Mesendoderm (in vitro differentiated cells): ENCODE measurements at regions not wholly inside any gene's neighbourhood (a gene's known extent, or its start where the extent isn't known, plus 50 kb on each side); places are given as distances from the start of the nearest gene placed in this dataset.

Experiments used
- DNase-seq: peaks from one replicate; pipeline ENCODE4 v3.0.0; 2013
- H2AK5ac ChIP-seq: 2 replicates; pipeline ENCODE4 v1.6.1; 2013; ENCODE audit warnings: low read length, inconsistent platforms
- H2BK120ac ChIP-seq: 2 replicates; pipeline ENCODE4 v1.6.1; 2013; ENCODE audit warnings: low read depth, mild to moderate bottlenecking, low read length, moderate library complexity, mixed read lengths
- H2BK15ac ChIP-seq: replicated peaks from 2 replicates; pipeline ENCODE4 v1.6.1; 2013; ENCODE audit warnings: low read depth, mild to moderate bottlenecking, moderate library complexity
- H2BK5ac ChIP-seq: 2 replicates; pipeline ENCODE4 v1.6.1; 2013; ENCODE audit warnings: low read length, inconsistent platforms
- H3K18ac ChIP-seq: 2 replicates; pipeline ENCODE4 v1.6.1; 2013; ENCODE audit warnings: mild to moderate bottlenecking, low read length, mixed read lengths
- H3K23ac ChIP-seq: one replicate; pipeline ENCODE4 v1.6.1; 2013; ENCODE audit warnings: low read length
- H3K27ac ChIP-seq: 2 replicates; pipeline ENCODE4 v1.5.1; 2013; ENCODE audit warnings: low read depth, mild to moderate bottlenecking, inconsistent platforms, low read length, moderate library complexity
- H3K27me3 ChIP-seq: 2 replicates; pipeline ENCODE4 v1.6.1; 2013; ENCODE audit warnings: low read length, control low read depth, mild to moderate bottlenecking, inconsistent platforms; ENCODE audit not compliant: insufficient read depth, poor library complexity
- H3K36me3 ChIP-seq: 2 replicates; pipeline ENCODE4 v1.6.1; 2013; ENCODE audit warnings: low read length, inconsistent platforms; ENCODE audit not compliant: control insufficient read depth, insufficient read depth
- H3K4ac ChIP-seq: one replicate; pipeline ENCODE4 v1.6.1; 2013; ENCODE audit warnings: low read depth, mild to moderate bottlenecking, low read length, moderate library complexity
- H3K4me1 ChIP-seq: 2 replicates; pipeline ENCODE4 v1.6.1; 2013; ENCODE audit warnings: low read depth, low read length, inconsistent platforms; ENCODE audit not compliant: control insufficient read depth
- H3K4me2 ChIP-seq: 2 replicates; pipeline ENCODE4 v1.6.1; 2013; ENCODE audit warnings: low read length
- H3K4me3 ChIP-seq: 2 replicates; pipeline ENCODE4 v1.5.1; 2013; ENCODE audit warnings: mild to moderate bottlenecking, low read length
- H3K56ac ChIP-seq: one replicate; pipeline ENCODE4 v1.6.1; 2013; ENCODE audit warnings: low read length
- H3K79me1 ChIP-seq: 2 replicates; pipeline ENCODE4 v1.6.1; 2013; ENCODE audit warnings: low read length, inconsistent platforms
- H3K79me2 ChIP-seq: 2 replicates; pipeline ENCODE4 v1.6.1; 2013; ENCODE audit warnings: mild to moderate bottlenecking, low read length; ENCODE audit not compliant: control insufficient read depth, insufficient read depth
- H3K9ac ChIP-seq: 2 replicates; pipeline ENCODE4 v1.6.1; 2013; ENCODE audit warnings: low read length, inconsistent platforms
- H4K5ac ChIP-seq: one replicate; pipeline ENCODE4 v1.6.1; 2013; ENCODE audit warnings: low read length
- H4K8ac ChIP-seq: one replicate; pipeline ENCODE4 v1.6.1; 2013; ENCODE audit warnings: low read depth, mild to moderate bottlenecking, control low read depth, low read length, moderate library complexity
- WGBS: extraction: QIAGEN DNeasy Blood & Tissue Kit; methylation state at CpG from one replicate; pipeline ENCODE4 v1.1.7; 2013; ENCODE audit warnings: low lambda C conversion rate, missing lambda C conversion rate; ENCODE audit not compliant: insufficient coverage; ENCODE audit errors: extremely low coverage; 5-methylcytosine and 5-hydroxymethylcytosine counted together

GRCh38 chr15:39025881-39026280 lies 461.3 kb upstream of the RASGRP1 start:
- Histone ChIP-seq H4K8ac (no peak overlapping the region), H2BK120ac (no peak overlapping the region), H2BK5ac (no peak overlapping the region), H3K9ac (no peak overlapping the region), H4K5ac (no peak overlapping the region), H3K4me2 (no peak overlapping the region), H3K79me1 (no peaks in the 10 kb centered on the region), H3K36me3 (no peaks in the 10 kb centered on the region), H3K27ac (no peak overlapping the region), H3K4me3 (no peak overlapping the region), H3K27me3 (no peaks in the 10 kb centered on the region), H2BK15ac (no peak overlapping the region), H3K56ac (no peak overlapping the region), H3K23ac (no peak overlapping the region), H3K4ac (no peak overlapping the region), H3K4me1 (no peaks in the 10 kb centered on the region), H2AK5ac (no peak overlapping the region), H3K79me2 (no peaks in the 10 kb centered on the region), H3K18ac (no peak overlapping the region)
- WGBS = no CpG with 5 or more reads among the region's 1 CpG
- DNase-seq = no peak

- Histone ChIP-seq H2BK15ac (no peak overlapping the region), H3K36me3 (no peaks in the 10 kb centered on the region), H3K4ac (no peak overlapping the region), H3K56ac (no peak overlapping the region), H4K8ac (no peak overlapping the region), H2BK120ac (no peak overlapping the region), H4K5ac (no peak overlapping the region), H3K4me2 (no peak overlapping the region), H3K27ac (no peak overlapping the region), H3K27me3 (no peaks in the 10 kb centered on the region), H3K79me1 (no peaks in the 10 kb centered on the region), H2AK5ac (no peak overlapping the region), H3K4me1 (no peaks in the 10 kb centered on the region), H3K4me3 (no peak overlapping the region), H3K79me2 (no peaks in the 10 kb centered on the region), H3K18ac (no peak overlapping the region), H2BK5ac (no peak overlapping the region), H3K9ac (no peak overlapping the region), H3K23ac (no peak overlapping the region)
- no CpG with 5 or more reads among the region's 3 CpGs for WGBS
- DNase-seq = no peak
These were observed 463.5 kb upstream of the RASGRP1 start for GRCh38 chr15:39028069-39028468.

GRCh38 chr15:39029741-39030140 lies 465.1 kb upstream of the RASGRP1 start:
- H2BK15ac ChIP-seq = no peak overlapping the region
- WGBS = no CpG with 5 or more reads among the region's 1 CpG
- H3K4me1 ChIP-seq = no peaks in the 10 kb centered on the region

GRCh38 chr15:39030291-39031070 lies 465.9 kb upstream of the RASGRP1 start:
- no peak overlapping the region for H3K4me2 ChIP-seq
- H2BK5ac ChIP-seq = no peak overlapping the region
- H3K27me3 ChIP-seq = no peaks in the 10 kb centered on the region
- no peak for DNase-seq
- H3K4me3 ChIP-seq = no peak overlapping the region
- H3K27ac ChIP-seq = no peak overlapping the region
- H2AK5ac ChIP-seq = no peak overlapping the region
- H3K79me1 ChIP-seq = no peaks in the 10 kb centered on the region
- H3K18ac ChIP-seq = no peak overlapping the region
- H3K23ac ChIP-seq = no peak overlapping the region
- no peaks in the 10 kb centered on the region for H3K79me2 ChIP-seq
- no peak overlapping the region for H3K56ac ChIP-seq
- no peak overlapping the region for H3K9ac ChIP-seq
- H3K4me1 ChIP-seq = no peaks in the 10 kb centered on the region
- H2BK120ac ChIP-seq = no peak overlapping the region
- no peak overlapping the region for H4K8ac ChIP-seq
- H4K5ac ChIP-seq = no peak overlapping the region
- H3K36me3 ChIP-seq = no peaks in the 10 kb centered on the region
- H3K4ac ChIP-seq = no peak overlapping the region
- WGBS = no CpG with 5 or more reads among the region's 6 CpGs
- H2BK15ac ChIP-seq = no peak overlapping the region

More at GRCh38 chr15:39029741-39030140, 465.1 kb upstream of the RASGRP1 start:
- H2BK5ac ChIP-seq = no peak overlapping the region
- no peak overlapping the region for H2BK120ac ChIP-seq
- H3K36me3 ChIP-seq = no peaks in the 10 kb centered on the region
- H3K4ac ChIP-seq = no peak overlapping the region
- H4K8ac ChIP-seq = no peak overlapping the region
- no peak for DNase-seq
- H3K79me2 ChIP-seq = no peaks in the 10 kb centered on the region
- H2AK5ac ChIP-seq = no peak overlapping the region
- H4K5ac ChIP-seq = no peak overlapping the region
- H3K56ac ChIP-seq = no peak overlapping the region
- H3K4me2 ChIP-seq = no peak overlapping the region
- H3K27me3 ChIP-seq = no peaks in the 10 kb centered on the region
- no peak overlapping the region for H3K27ac ChIP-seq
- no peak overlapping the region for H3K18ac ChIP-seq
- H3K9ac ChIP-seq = no peak overlapping the region
- no peak overlapping the region for H3K4me3 ChIP-seq
- no peaks in the 10 kb centered on the region for H3K79me1 ChIP-seq
- H3K23ac ChIP-seq = no peak overlapping the region

GRCh38 chr15:39031596-39031995 lies 467.0 kb upstream of the RASGRP1 start:
- no peak for DNase-seq

GRCh38 chr15:39034816-39035215 lies 470.2 kb upstream of the RASGRP1 start:
- no CpG with 5 or more reads among the region's 2 CpGs for WGBS

More at GRCh38 chr15:39031596-39031995, 467.0 kb upstream of the RASGRP1 start:
- Histone ChIP-seq H3K4me3 (no peak overlapping the region), H2BK5ac (no peak overlapping the region), H3K4me2 (no peak overlapping the region), H2BK120ac (no peak overlapping the region), H3K27ac (no peak overlapping the region), H3K79me1 (no peaks in the 10 kb centered on the region), H3K27me3 (no peaks in the 10 kb centered on the region), H3K79me2 (no peaks in the 10 kb centered on the region), H3K23ac (no peak overlapping the region), H4K8ac (no peak overlapping the region), H3K4me1 (no peaks in the 10 kb centered on the region), H3K18ac (no peak overlapping the region), H3K36me3 (no peaks in the 10 kb centered on the region), H4K5ac (no peak overlapping the region), H3K9ac (no peak overlapping the region), H3K4ac (no peak overlapping the region), H3K56ac (no peak overlapping the region), H2BK15ac (no peak overlapping the region), H2AK5ac (no peak overlapping the region)
- no CpG with 5 or more reads among the region's 4 CpGs for WGBS

More at GRCh38 chr15:39034816-39035215, 470.2 kb upstream of the RASGRP1 start:
- H3K4me2 ChIP-seq = no peak overlapping the region
- H3K27ac ChIP-seq = no peak overlapping the region
- H3K9ac ChIP-seq = no peak overlapping the region
- H3K4me1 ChIP-seq = no peaks in the 10 kb centered on the region
- H3K36me3 ChIP-seq = no peaks in the 10 kb centered on the region
- no peak for DNase-seq
- no peak overlapping the region for H3K18ac ChIP-seq
- no peak overlapping the region for H3K4me3 ChIP-seq
- H2BK15ac ChIP-seq = no peak overlapping the region
- no peak overlapping the region for H2BK5ac ChIP-seq
- no peak overlapping the region for H3K4ac ChIP-seq
- H4K5ac ChIP-seq = no peak overlapping the region
- no peaks in the 10 kb centered on the region for H3K79me1 ChIP-seq
- H2BK120ac ChIP-seq = no peak overlapping the region
- H3K79me2 ChIP-seq = no peaks in the 10 kb centered on the region
- H3K23ac ChIP-seq = no peak overlapping the region
- H3K56ac ChIP-seq = no peak overlapping the region
- peak overlapping the region; percentile 5 for H4K8ac ChIP-seq
- no peak overlapping the region for H2AK5ac ChIP-seq
- H3K27me3 ChIP-seq = no peaks in the 10 kb centered on the region
